ENCODE measurements at regions not wholly inside any gene's neighbourhood (a gene's known extent, or its start where the extent isn't known, plus 50 kb on each side); places are given as distances from the start of the nearest gene placed in this dataset.
"Not testable (repeated sequence)": the region's sequence is repeated elsewhere in the genome, so short reads cannot be mapped to it uniquely, and the experiment has no call there.

GRCh38 chr1:215287362-215287761 is 204.8 kb downstream of the KCNK2 start:
- TF ChIP-seq CTCF (IDR thresholded peaks at IDR 0.05), result no peak
- H3K27me3 Mint-ChIP-seq (ENCODE audit: insufficient read depth), result no peaks in the 10 kb centered on the region
- no peak overlapping the region for H3K27ac Mint-ChIP-seq
- H3K9me3 Mint-ChIP-seq, result no peaks in the 10 kb centered on the region
- no peak for DNase-seq
- H3K4me3 Mint-ChIP-seq, result no peak overlapping the region
- H3K4me1 Mint-ChIP-seq (ENCODE audit: low read depth), result peaks cover 44% of the 10 kb centered on the region
- H3K36me3 Mint-ChIP-seq (ENCODE audit: low read depth), result no peaks in the 10 kb centered on the region

- H3K9me3 Mint-ChIP-seq, result peaks cover 15% of the 10 kb centered on the region
- peaks cover 14% of the 10 kb centered on the region for H3K36me3 Mint-ChIP-seq (ENCODE audit: low read depth)
- no peaks in the 10 kb centered on the region for H3K27me3 Mint-ChIP-seq (ENCODE audit: insufficient read depth)
- TF ChIP-seq CTCF (IDR thresholded peaks at IDR 0.05), result no peak
- H3K4me3 Mint-ChIP-seq, result no peak overlapping the region
- no peak overlapping the region for H3K27ac Mint-ChIP-seq
- peaks cover 23% of the 10 kb centered on the region for H3K4me1 Mint-ChIP-seq (ENCODE audit: low read depth)
- peak; percentile 27 for DNase-seq
These were observed 207.5 kb downstream of the KCNK2 start for GRCh38 chr1:215290018-215290417.

GRCh38 chr1:215292932-215293331 is 210.4 kb downstream of the KCNK2 start:
- Mint-ChIP-seq H3K4me1 (ENCODE audit: low read depth) (peaks cover 19% of the 10 kb centered on the region), H3K27me3 (ENCODE audit: insufficient read depth) (no peaks in the 10 kb centered on the region), H3K9me3 (peaks cover 31% of the 10 kb centered on the region), H3K27ac (no peak overlapping the region), H3K36me3 (ENCODE audit: low read depth) (peaks cover 20% of the 10 kb centered on the region), H3K4me3 (no peak overlapping the region)
- no peak for DNase-seq
- no peak for TF ChIP-seq CTCF (IDR thresholded peaks at IDR 0.05)

- H3K27ac Mint-ChIP-seq, result no peak overlapping the region
- no peak for DNase-seq
- no peaks in the 10 kb centered on the region for H3K4me1 Mint-ChIP-seq (ENCODE audit: low read depth)
- no peaks in the 10 kb centered on the region for H3K36me3 Mint-ChIP-seq (ENCODE audit: low read depth)
- H3K9me3 Mint-ChIP-seq, result no peaks in the 10 kb centered on the region
- H3K4me3 Mint-ChIP-seq, result no peak overlapping the region
- peaks cover 3% of the 10 kb centered on the region; the same call in 1 of the 2 replicates for H3K27me3 Mint-ChIP-seq (ENCODE audit: insufficient read depth)
- no peak for TF ChIP-seq CTCF (IDR thresholded peaks at IDR 0.05)
These were observed 223.9 kb downstream of the KCNK2 start for GRCh38 chr1:215306426-215306825.

- no peak overlapping the region for H3K4me3 Mint-ChIP-seq
- no peak overlapping the region for H3K27ac Mint-ChIP-seq
- no peak for TF ChIP-seq CTCF (IDR thresholded peaks at IDR 0.05)
- H3K4me1 Mint-ChIP-seq (ENCODE audit: low read depth), result peaks cover 11% of the 10 kb centered on the region
- peaks cover 5% of the 10 kb centered on the region for H3K27me3 Mint-ChIP-seq (ENCODE audit: insufficient read depth)
- H3K36me3 Mint-ChIP-seq (ENCODE audit: low read depth), result peaks cover 24% of the 10 kb centered on the region
- DNase-seq, result no peak
- peaks cover 20% of the 10 kb centered on the region for H3K9me3 Mint-ChIP-seq
These were observed 239.3 kb downstream of the KCNK2 start for GRCh38 chr1:215321802-215322201.

- Mint-ChIP-seq H3K9me3 (peaks cover 20% of the 10 kb centered on the region), H3K4me1 (ENCODE audit: low read depth) (peaks cover 11% of the 10 kb centered on the region), H3K36me3 (ENCODE audit: low read depth) (peaks cover 20% of the 10 kb centered on the region)
- H3K27me3 Mint-ChIP-seq (ENCODE audit: insufficient read depth); H3K4me3 Mint-ChIP-seq; DNase-seq; H3K27ac Mint-ChIP-seq: not testable (repeated sequence)
These were observed 241.5 kb downstream of the KCNK2 start for GRCh38 chr1:215323992-215324391.

Measured in HFFc6 (cell line).